Stimulated activated naive CD4-positive, alpha-beta T cell (primary cell): ENCODE measurements at regions not wholly inside any gene's neighbourhood (a gene's known extent, or its start where the extent isn't known, plus 50 kb on each side); places are given as distances from the start of the nearest gene placed in this dataset.

Source experiments
- DNase-seq, 6 experiments: peaks; one replicate each; lab custom pipeline; 2025; lab: John Stamatoyannopoulos, UW

- no peak for DNase-seq
Observed at GRCh38 chr10:129151281-129151680, 315.8 kb upstream of the MGMT start.

DNA sequence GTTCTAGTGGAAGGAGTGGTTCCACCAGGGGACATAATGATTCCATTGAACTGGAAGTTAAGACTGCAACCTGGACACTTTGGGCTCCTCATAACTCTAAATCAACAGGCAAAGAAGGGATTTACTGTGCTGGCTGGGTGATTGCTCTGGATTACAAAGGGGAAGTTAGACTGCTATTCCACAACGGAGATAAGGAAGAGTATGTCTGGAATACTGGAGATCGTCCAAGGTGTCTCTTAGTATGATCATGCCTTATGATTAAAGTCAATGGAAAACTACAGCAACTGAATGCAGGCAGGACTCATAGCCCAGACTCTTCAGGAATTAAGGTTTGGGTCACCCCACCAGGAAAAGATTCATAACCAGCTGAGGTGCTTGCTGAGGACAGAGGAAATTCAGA, 310.6 kb upstream of the MGMT start:
- no peak for DNase-seq

GRCh38 chr10:129157185-129157584, 309.9 kb upstream of the MGMT start:
- no peak for DNase-seq

- no peak for DNase-seq
Observed at GRCh38 chr10:129161150-129161549, 305.9 kb upstream of the MGMT start.

DNA sequence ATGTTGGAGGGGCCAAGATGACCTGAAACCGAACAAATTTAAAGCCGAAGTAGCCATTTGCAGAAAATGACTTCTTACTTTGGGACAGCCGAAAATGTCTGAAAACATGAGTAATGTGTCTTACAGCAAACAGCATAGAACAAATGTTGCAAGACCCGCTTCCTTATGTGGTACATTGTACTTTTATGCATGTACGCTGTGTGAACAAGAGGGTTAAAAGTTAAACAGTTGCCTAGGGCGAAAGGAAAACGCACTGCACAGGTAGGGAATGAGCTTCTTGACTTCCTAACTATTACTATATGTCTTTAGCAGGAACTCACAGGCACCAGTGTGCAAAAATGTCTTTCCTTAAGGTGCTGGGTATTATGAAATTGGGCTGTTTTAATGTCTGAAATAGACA, 303.5 kb upstream of the MGMT start:
- DNase-seq, result no peak

- no peak for DNase-seq
Observed at GRCh38 chr10:129165076-129165720, 301.8 kb upstream of the MGMT start.

GRCh38 chr10:129165770-129166169, 301.3 kb upstream of the MGMT start:
- no peak for DNase-seq

- no peak for DNase-seq
Observed at GRCh38 chr10:129168660-129169059, 298.4 kb upstream of the MGMT start.

DNA sequence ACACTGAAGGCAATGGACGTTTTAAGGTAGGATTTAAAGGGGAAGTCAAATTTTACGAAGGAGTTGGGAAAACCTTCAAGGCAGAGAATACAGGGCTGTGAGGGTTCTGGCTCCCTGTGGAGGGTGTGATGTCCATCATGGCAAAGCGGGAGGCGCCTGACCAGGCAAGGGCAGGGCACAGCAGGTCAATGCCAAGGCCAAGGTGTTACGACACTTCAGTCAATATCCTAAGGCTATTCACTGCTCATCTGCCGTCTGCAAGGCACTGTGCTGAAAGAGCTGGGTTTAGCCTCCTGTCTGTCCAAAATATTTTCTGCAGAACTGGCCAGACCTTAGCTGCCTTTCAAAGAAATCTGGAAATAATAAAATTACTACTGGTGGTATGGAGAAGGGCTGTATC, 297.9 kb upstream of the MGMT start:
- DNase-seq, result no peak

- DNase-seq, result no peak
Observed at GRCh38 chr10:129170812-129171211, 296.2 kb upstream of the MGMT start.

- no peak for DNase-seq
Observed at GRCh38 chr10:129171812-129172211, 295.2 kb upstream of the MGMT start.

GRCh38 chr10:129174232-129175014, 292.6 kb upstream of the MGMT start:
- DNase-seq, result no peak

- no peak for DNase-seq
Observed at GRCh38 chr10:129179245-129179971, 287.6 kb upstream of the MGMT start.

GRCh38 chr10:129179972-129180678, 286.9 kb upstream of the MGMT start:
- no peak for DNase-seq

- DNase-seq, result no peak
Observed at GRCh38 chr10:129184196-129184595, 282.8 kb upstream of the MGMT start.

- DNase-seq, result no peak
Observed at GRCh38 chr10:129187331-129187730, 279.7 kb upstream of the MGMT start.

DNA sequence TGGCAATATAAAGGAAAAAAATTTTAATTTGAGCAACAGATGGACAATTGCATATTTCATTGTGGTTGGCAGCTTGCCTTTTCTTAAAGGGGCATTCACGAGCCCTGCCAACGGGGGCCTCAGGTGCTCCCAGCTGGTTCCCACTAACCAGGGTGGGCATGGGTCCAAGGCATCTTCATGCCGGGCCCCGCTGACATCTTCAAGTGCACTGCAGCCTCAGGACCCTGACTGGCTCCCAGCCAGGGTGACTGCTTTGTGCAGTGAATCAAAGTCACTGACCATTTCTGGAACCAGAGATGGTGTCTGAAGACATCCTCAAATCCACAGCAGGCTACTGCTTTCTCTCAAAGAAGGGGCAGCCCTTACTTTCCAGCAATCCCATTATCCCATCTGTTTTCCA, 275.2 kb upstream of the MGMT start:
- no peak for DNase-seq

- no peak for DNase-seq
Observed at GRCh38 chr10:129192344-129193128, 274.5 kb upstream of the MGMT start.

GRCh38 chr10:129193148-129193547, 273.9 kb upstream of the MGMT start:
- no peak for DNase-seq

GRCh38 chr10:129194181-129194870, 272.7 kb upstream of the MGMT start:
- no peak for DNase-seq

- DNase-seq, result no peak
Observed at GRCh38 chr10:129199826-129200225, 267.2 kb upstream of the MGMT start.
